ENCODE measurements at regions not wholly inside any gene's neighbourhood (a gene's known extent, or its start where the extent isn't known, plus 50 kb on each side); places are given as distances from the start of the nearest gene placed in this dataset.

- TF ChIP-seq GATA2 (IDR thresholded peaks at IDR 0.05; ENCODE audit: insufficient read depth, insufficient read length, low read depth, low read length), result no peak
- no peak for TF ChIP-seq POLR2A (IDR thresholded peaks at IDR 0.05; ENCODE audit: low read depth, low read length)
- TF ChIP-seq, protein P1, sequence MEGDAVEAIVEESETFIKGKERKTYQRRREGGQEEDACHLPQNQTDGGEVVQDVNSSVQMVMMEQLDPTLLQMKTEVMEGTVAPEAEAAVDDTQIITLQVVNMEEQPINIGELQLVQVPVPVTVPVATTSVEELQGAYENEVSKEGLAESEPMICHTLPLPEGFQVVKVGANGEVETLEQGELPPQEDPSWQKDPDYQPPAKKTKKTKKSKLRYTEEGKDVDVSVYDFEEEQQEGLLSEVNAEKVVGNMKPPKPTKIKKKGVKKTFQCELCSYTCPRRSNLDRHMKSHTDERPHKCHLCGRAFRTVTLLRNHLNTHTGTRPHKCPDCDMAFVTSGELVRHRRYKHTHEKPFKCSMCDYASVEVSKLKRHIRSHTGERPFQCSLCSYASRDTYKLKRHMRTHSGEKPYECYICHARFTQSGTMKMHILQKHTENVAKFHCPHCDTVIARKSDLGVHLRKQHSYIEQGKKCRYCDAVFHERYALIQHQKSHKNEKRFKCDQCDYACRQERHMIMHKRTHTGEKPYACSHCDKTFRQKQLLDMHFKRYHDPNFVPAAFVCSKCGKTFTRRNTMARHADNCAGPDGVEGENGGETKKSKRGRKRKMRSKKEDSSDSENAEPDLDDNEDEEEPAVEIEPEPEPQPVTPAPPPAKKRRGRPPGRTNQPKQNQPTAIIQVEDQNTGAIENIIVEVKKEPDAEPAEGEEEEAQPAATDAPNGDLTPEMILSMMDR (IDR thresholded peaks at IDR 0.05; ENCODE audit: extremely low read depth in 1 of 2, insufficient read depth in 1 of 2, low read depth in 1 of 2, low read length in 2 of 2), result no peak
These were observed 179.6 kb upstream of the DIO2 start for GRCh38 chr14:80390906-80391305.

Measured in endothelial cell of umbilical vein (primary cell).